Calu3 (cell line): ENCODE measurements at regions not wholly inside any gene's neighbourhood (a gene's known extent, or its start where the extent isn't known, plus 50 kb on each side); places are given as distances from the start of the nearest gene placed in this dataset.

ENCODE experiments used
- BruUV-seq: library from RNA; stranded (reverse); fragments of 400-500 nt; replicated peaks from 2 replicates; lab custom pipeline; 2021; lab: Mats Ljungman, UMichigan
- CTCF ChIA-PET: fragments of 300-600 bp; sonication (Branson Sonifier 250); formaldehyde crosslinking; loops from one replicate; lab custom pipeline; 2022; ENCODE audit warnings: antibody characterized with exemption; lab: Charles Lee
- DNase-seq: peaks from one replicate; pipeline ENCODE4 v3.0.0; 2022
- H3K27ac Mint-ChIP-seq: one replicate; pipeline ENCODE4 v1.8.0; 2022; ENCODE audit warnings: mixed read lengths; ENCODE audit not compliant: unreplicated experiment
- H3K27me3 Mint-ChIP-seq: one replicate; pipeline ENCODE4 v1.8.0; 2022; ENCODE audit warnings: mixed read lengths; ENCODE audit not compliant: unreplicated experiment
- H3K36me3 Mint-ChIP-seq: one replicate; pipeline ENCODE4 v1.8.0; 2022; ENCODE audit warnings: mild to moderate bottlenecking, moderate library complexity, mixed read lengths; ENCODE audit not compliant: insufficient read depth, unreplicated experiment
- H3K4me1 Mint-ChIP-seq: one replicate; pipeline ENCODE4 v1.8.0; 2022; ENCODE audit warnings: mild to moderate bottlenecking, low read depth, mixed read lengths; ENCODE audit not compliant: unreplicated experiment
- H3K4me3 Mint-ChIP-seq: one replicate; pipeline ENCODE4 v1.8.0; 2022; ENCODE audit warnings: mild to moderate bottlenecking, low read depth, moderate library complexity, mixed read lengths; ENCODE audit not compliant: unreplicated experiment
- H3K9me3 Mint-ChIP-seq: one replicate; pipeline ENCODE4 v1.8.0; 2022; ENCODE audit warnings: low read depth, mixed read lengths; ENCODE audit not compliant: unreplicated experiment
- intact Hi-C: fragments of 100-400 bp; cut with micrococcal nuclease; formaldehyde crosslinking; loops from one replicate; pipeline ENCODE4 v1.10.0; 2022; ENCODE audit not compliant: unreplicated experiment
- TF ChIP-seq, protein P1 (sequence below): fragments of 200-600 bp; IDR thresholded peaks from one replicate; pipeline ENCODE4 v1.8.0; 2022; ENCODE audit warnings: antibody characterized with exemption; ENCODE audit not compliant: unreplicated experiment

DNA sequence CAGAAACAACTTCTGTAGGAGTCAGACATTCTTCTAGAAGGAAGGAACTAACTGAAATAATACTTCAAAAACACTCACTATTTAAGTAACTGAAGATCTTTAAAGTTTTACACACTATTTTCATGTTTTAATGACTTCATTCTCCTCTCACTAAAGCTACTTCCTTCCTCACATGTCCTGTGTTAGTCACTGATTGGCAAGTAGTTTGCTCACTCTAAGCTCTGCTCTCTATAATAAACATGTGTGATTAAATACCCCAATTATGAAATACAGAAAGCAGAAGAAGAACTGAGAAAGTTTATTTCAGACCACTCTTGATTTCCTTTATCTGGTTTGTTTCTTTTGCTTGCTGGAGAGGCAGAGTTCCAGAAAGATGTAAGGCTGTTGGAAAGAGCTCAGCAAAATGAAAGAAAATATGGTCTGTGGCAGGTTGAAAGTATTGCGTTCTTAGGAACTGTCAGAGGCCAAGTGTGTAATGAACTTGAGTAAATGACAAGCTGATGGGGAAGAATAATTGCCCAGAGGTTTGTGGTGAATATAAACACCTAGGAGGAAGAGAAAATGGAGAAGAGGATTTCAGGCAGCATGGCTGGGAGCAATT, 522.0 kb upstream of the SEL1L start:
- H3K4me1 Mint-ChIP-seq, result no peaks in the 10 kb centered on the region
- no peak for DNase-seq
- H3K4me3 Mint-ChIP-seq, result no peak overlapping the region
- intact Hi-C loops, result no loop called here
- H3K9me3 Mint-ChIP-seq, result peaks cover 14% of the 10 kb centered on the region
- no TSS peak for BruUV-seq
- CTCF ChIA-PET, result no interaction called here
- no peak overlapping the region for H3K27ac Mint-ChIP-seq
- no peaks in the 10 kb centered on the region for H3K36me3 Mint-ChIP-seq
- TF ChIP-seq, protein P1, sequence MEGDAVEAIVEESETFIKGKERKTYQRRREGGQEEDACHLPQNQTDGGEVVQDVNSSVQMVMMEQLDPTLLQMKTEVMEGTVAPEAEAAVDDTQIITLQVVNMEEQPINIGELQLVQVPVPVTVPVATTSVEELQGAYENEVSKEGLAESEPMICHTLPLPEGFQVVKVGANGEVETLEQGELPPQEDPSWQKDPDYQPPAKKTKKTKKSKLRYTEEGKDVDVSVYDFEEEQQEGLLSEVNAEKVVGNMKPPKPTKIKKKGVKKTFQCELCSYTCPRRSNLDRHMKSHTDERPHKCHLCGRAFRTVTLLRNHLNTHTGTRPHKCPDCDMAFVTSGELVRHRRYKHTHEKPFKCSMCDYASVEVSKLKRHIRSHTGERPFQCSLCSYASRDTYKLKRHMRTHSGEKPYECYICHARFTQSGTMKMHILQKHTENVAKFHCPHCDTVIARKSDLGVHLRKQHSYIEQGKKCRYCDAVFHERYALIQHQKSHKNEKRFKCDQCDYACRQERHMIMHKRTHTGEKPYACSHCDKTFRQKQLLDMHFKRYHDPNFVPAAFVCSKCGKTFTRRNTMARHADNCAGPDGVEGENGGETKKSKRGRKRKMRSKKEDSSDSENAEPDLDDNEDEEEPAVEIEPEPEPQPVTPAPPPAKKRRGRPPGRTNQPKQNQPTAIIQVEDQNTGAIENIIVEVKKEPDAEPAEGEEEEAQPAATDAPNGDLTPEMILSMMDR, result no peak
- no peaks in the 10 kb centered on the region for H3K27me3 Mint-ChIP-seq

DNA sequence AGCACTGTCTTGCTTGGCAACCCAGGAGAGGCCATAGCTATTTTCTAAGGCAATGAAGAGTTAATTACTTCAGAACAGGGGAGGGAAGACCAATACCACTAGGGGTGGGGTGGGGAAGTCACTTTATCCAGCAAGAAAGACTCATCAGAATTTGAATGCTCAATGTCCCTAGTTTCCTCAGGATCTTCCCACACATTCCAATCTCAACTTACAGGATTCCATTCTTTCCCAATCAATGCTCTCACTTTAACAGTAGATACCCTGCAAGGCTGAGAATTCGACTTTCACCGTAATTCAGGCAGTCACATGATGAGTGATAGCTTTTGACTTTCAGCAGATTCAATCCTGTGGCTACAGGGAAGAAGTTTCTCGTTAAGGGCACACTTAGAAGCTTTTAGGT, 526.6 kb upstream of the SEL1L start:
- no peak for DNase-seq
- intact Hi-C loops, result no loop called here
- Mint-ChIP-seq H3K27me3 (no peaks in the 10 kb centered on the region), H3K27ac (no peak overlapping the region), H3K4me1 (no peaks in the 10 kb centered on the region), H3K36me3 (no peaks in the 10 kb centered on the region), H3K9me3 (peaks cover 33% of the 10 kb centered on the region), H3K4me3 (no peak overlapping the region)
- BruUV-seq, result no TSS peak
- TF ChIP-seq, protein P1, result no peak
- CTCF ChIA-PET, result no interaction called here

DNA sequence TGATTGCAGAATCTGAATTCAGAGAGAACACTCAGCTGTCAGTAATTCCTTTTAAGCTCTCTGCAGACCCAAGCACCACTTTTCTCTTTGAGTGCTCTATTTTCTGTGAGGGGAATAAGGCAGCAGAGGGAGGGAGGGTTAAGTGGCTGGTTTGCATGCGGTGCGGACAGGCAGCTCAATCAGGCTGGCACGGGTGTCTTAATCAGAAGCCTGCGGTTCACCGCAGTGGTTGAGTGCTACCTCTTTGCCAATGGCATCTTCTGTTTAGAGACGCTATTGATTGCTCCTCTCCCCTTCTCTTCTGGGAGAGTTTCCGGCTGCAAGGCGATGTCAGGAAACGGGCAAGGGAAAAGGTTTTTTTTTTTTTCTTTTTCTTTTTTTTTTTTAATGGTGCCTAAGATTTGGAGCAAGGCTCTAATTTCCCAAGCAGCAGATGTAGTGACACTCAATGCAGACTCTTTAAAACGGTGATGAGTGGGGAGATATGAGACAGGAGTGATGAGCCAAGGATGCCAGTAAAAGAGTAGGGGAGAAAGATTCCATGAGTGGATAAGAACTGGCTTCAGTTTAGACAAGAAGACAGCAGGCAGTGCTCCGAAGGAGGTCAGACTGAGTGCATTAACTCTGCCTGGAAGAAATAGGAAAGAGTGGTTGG, 533.7 kb upstream of the SEL1L start:
- Mint-ChIP-seq H3K27me3 (no peaks in the 10 kb centered on the region), H3K9me3 (peaks cover 22% of the 10 kb centered on the region), H3K4me1 (no peaks in the 10 kb centered on the region), H3K36me3 (no peaks in the 10 kb centered on the region), H3K4me3 (no peak overlapping the region), H3K27ac (no peak overlapping the region)
- CTCF ChIA-PET, result no interaction called here
- no TSS peak for BruUV-seq
- no peak for DNase-seq
- intact Hi-C loops, result no loop called here
- TF ChIP-seq, protein P1, result no peak

DNA sequence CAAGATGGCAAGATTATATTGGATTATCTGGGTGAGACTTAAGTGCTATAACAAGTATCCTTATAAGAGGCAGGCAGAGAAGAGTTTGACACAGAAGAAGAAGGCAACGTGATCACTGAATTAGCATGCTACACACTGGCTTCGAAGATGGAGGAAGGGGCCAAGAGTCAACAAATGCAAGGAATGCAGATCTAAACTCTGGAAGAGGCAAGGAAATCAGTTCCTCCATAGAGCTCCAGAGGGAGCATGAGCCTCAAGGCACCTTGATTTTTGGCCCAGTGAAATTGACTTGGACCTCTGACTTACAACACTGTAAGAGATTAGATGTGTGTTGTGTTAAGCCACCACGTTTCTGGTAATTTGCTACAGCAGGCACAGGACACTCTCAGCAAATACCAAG, 536.4 kb upstream of the SEL1L start:
- CTCF ChIA-PET, result no interaction called here
- no peak for DNase-seq
- BruUV-seq, result no TSS peak
- H3K9me3 Mint-ChIP-seq, result peaks cover 11% of the 10 kb centered on the region
- TF ChIP-seq, protein P1, result no peak
- H3K27ac Mint-ChIP-seq, result no peak overlapping the region
- no peaks in the 10 kb centered on the region for H3K27me3 Mint-ChIP-seq
- no peaks in the 10 kb centered on the region for H3K36me3 Mint-ChIP-seq
- no peaks in the 10 kb centered on the region for H3K4me1 Mint-ChIP-seq
- H3K4me3 Mint-ChIP-seq, result no peak overlapping the region
- intact Hi-C loops, result no loop called here
